Stimulated activated naive CD8-positive, alpha-beta T cell treated with anti-CD3 and anti-CD28 coated beads, Interleukin-15, amount 100 ng/mL, for 72 hours (primary cell): ENCODE measurements at regions not wholly inside any gene's neighbourhood (a gene's known extent, or its start where the extent isn't known, plus 50 kb on each side); places are given as distances from the start of the nearest gene placed in this dataset.

Experiments used
- ATAC-seq: fragments of 150-1000 bp; cut with Tn5 transposase; 2 replicates; pipeline ENCODE4 v1.10.0; 2021; ENCODE audit warnings: mild to moderate bottlenecking, moderate library complexity
- DNase-seq, 2 donors: peaks; one replicate each; pipeline ENCODE4 v3.0.0; 2021 to 2022
- H3K27ac Mint-ChIP-seq, 2 donors: one replicate each; pipeline ENCODE4 v1.8.0; 2022; ENCODE audit warnings: mild to moderate bottlenecking in 2 of 2, mixed read lengths in 2 of 2, moderate library complexity in 2 of 2
- H3K27me3 Mint-ChIP-seq: one replicate; pipeline ENCODE4 v1.8.0; 2022; ENCODE audit warnings: mixed read lengths
- H3K4me1 Mint-ChIP-seq: one replicate; pipeline ENCODE4 v1.8.0; 2022; ENCODE audit warnings: mild to moderate bottlenecking, mixed read lengths
- H3K4me3 Mint-ChIP-seq, 2 donors: one replicate each; pipeline ENCODE4 v1.8.0; 2022; ENCODE audit warnings: mild to moderate bottlenecking in 2 of 2, mixed read lengths in 2 of 2, moderate library complexity in 1 of 2
- H3K9me3 Mint-ChIP-seq, 2 donors: one replicate each; pipeline ENCODE4 v1.8.0; 2022; ENCODE audit warnings: mixed read lengths in 2 of 2

DNA sequence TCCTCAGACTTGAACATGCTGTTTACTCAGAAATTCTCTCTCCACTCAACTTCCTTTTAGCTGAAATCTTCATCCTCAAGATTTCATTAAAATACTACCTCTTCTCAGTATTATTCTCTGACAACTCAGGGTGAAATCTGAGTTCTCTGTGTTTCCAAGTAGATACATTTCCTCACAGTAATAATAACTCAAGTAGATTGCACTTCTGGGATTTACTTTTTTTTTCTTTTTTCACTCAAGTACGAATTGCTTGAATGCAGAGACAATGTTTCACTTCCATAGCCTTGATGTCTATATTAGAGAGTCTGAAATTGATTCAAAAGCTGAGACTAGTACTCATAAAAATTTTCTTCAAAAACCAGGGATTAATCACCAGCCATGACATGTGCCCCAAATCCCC is 166.4 kb downstream of the SLITRK5 start:
- Mint-ChIP-seq H3K27me3 (no peaks in the 10 kb centered on the region), H3K9me3 (no peaks in the 10 kb centered on the region), H3K4me1 (no peaks in the 10 kb centered on the region), H3K27ac (no peak overlapping the region), H3K4me3 (no peak overlapping the region)
- DNase-seq (no peak), ATAC-seq (no peak)

DNA sequence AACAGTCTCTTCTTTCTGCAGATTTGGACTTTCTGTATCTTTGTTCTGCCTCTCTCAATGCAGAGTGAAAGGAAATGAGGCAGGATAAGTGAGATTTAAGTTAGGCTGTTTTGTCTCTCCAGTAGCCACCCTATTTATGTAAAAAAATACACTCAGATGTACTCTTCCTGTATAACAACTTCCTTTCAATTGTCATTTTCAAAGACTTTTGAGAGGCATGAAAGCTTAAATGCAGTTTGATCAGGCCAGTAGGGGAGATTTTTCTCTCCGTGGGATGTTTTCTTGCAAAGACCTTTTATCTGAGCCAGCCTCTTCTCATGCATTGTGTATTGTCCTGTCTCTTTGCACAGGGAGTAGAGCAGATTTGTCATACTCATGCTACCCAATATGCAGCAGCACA is 166.8 kb downstream of the SLITRK5 start:
- Mint-ChIP-seq H3K4me1 (no peaks in the 10 kb centered on the region), H3K4me3 (no peak overlapping the region), H3K27ac (no peak overlapping the region), H3K9me3 (no peaks in the 10 kb centered on the region), H3K27me3 (no peaks in the 10 kb centered on the region)
- no peak for DNase-seq
- ATAC-seq: no peak

- H3K4me3 Mint-ChIP-seq: no peak overlapping the region
- DNase-seq (no peak), ATAC-seq (no peak)
- H3K27ac Mint-ChIP-seq: no peak overlapping the region
- peaks cover 16 to 24% of the 10 kb centered on the region in 2 donors for H3K9me3 Mint-ChIP-seq
- H3K27me3 Mint-ChIP-seq: no peaks in the 10 kb centered on the region
- H3K4me1 Mint-ChIP-seq: no peaks in the 10 kb centered on the region
Observed at GRCh38 chr13:87851410-87851809, 180.2 kb downstream of the SLITRK5 start.

GRCh38 chr13:87855553-87855952 is 184.4 kb downstream of the SLITRK5 start:
- Mint-ChIP-seq H3K27me3 (no peaks in the 10 kb centered on the region), H3K4me3 (no peak overlapping the region), H3K27ac (no peak overlapping the region), H3K9me3 (peaks cover 22 to 30% of the 10 kb centered on the region in 2 donors), H3K4me1 (no peaks in the 10 kb centered on the region)
- DNase-seq: no peak
- ATAC-seq: no peak

GRCh38 chr13:87859261-87859660 is 188.1 kb downstream of the SLITRK5 start:
- Mint-ChIP-seq H3K9me3 (peaks cover 6 to 11% of the 10 kb centered on the region in 2 donors), H3K4me3 (no peak overlapping the region)

DNA sequence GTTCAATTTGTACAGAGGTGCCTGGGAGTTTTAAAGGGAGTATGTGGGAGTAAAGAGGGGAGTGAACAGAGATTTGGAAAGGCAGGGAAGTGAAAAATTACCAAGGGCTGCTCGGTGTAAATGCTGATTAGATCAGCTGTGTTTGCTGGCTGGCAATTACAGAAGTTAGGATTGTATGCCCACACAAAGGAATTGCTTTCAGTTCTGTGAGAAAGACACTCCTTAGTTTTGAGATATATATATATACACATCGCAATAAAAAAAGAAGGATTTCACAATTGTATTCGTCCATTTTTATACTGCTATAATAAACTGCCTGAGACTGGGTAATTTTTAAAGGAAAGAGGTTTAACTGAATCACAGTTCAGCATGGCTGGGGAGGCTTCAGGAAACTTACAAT is 196.3 kb downstream of the SLITRK5 start:
- Mint-ChIP-seq H3K4me3 (no peak overlapping the region), H3K27me3 (no peaks in the 10 kb centered on the region), H3K27ac (no peak overlapping the region), H3K4me1 (no peaks in the 10 kb centered on the region), H3K9me3 (peaks cover 8 to 9% of the 10 kb centered on the region in 2 donors)
- ATAC-seq: no peak
- DNase-seq: no peak

More at GRCh38 chr13:87859261-87859660, 188.1 kb downstream of the SLITRK5 start:
- ATAC-seq (no peak), DNase-seq (no peak)
- Mint-ChIP-seq H3K4me1 (no peaks in the 10 kb centered on the region), H3K27me3 (no peaks in the 10 kb centered on the region), H3K27ac (no peak overlapping the region)

DNA sequence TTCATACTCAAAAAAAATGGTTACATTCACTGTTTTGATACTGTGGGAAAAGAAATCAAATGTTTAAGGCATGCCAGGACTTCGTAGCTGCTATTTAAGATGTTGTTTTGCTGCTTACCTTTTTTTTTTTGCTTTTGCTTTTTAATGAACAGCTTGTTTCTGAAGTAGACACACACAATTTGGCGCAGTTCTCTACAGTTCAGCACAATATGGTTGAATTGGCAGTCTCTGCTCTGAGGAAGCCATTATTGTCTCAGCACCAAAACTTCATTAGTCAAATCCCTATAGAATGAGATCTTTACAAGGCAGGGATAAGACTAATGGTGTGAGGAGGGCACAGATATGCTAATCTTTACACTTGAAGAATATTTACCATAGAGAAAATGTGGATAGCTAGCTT is 197.6 kb downstream of the SLITRK5 start:
- Mint-ChIP-seq H3K27me3 (no peaks in the 10 kb centered on the region), H3K4me3 (no peak overlapping the region), H3K9me3 (peaks cover 5 to 8% of the 10 kb centered on the region in 2 donors), H3K27ac (no peak overlapping the region), H3K4me1 (no peaks in the 10 kb centered on the region)
- DNase-seq (no peak), ATAC-seq (no peak)

DNA sequence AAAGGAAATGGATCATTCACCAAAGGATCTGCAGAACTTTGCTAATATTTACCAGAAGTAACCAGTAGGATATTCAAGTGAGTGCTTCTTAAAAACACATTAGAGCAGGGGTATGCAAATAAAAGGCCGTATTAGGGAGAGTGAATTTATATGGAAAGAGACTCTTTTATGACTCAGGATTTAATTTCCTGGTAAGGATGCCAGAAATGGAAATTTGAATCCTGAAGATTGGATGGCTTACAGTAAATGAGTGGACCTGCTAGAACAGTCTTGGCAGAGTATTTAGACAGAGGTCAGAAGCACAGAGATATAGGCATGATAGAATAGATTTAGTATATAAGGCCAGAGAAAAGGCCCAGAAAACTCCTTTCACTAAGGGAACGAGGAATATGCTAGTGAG is 201.6 kb downstream of the SLITRK5 start:
- no peaks in the 10 kb centered on the region for H3K4me1 Mint-ChIP-seq
- no peak overlapping the region for H3K27ac Mint-ChIP-seq
- H3K4me3 Mint-ChIP-seq: no peak overlapping the region
- no peaks in the 10 kb centered on the region for H3K27me3 Mint-ChIP-seq
- H3K9me3 Mint-ChIP-seq: no peaks in the 10 kb centered on the region
- no peak for DNase-seq
- no peak for ATAC-seq

GRCh38 chr13:87877477-87877876 is 206.3 kb downstream of the SLITRK5 start:
- Mint-ChIP-seq H3K27ac (no peak overlapping the region), H3K4me1 (no peaks in the 10 kb centered on the region)

GRCh38 chr13:87878706-87879105 is 207.5 kb downstream of the SLITRK5 start:
- no peaks in the 10 kb centered on the region for H3K4me1 Mint-ChIP-seq
- no peak overlapping the region for H3K27ac Mint-ChIP-seq
- H3K27me3 Mint-ChIP-seq: no peaks in the 10 kb centered on the region
- ATAC-seq (no peak), DNase-seq (no peak)
- peaks cover 0 to 7% of the 10 kb centered on the region in 2 donors for H3K9me3 Mint-ChIP-seq
- H3K4me3 Mint-ChIP-seq: no peak overlapping the region

More at GRCh38 chr13:87877477-87877876, 206.3 kb downstream of the SLITRK5 start:
- DNase-seq: no peak
- Mint-ChIP-seq H3K27me3 (no peaks in the 10 kb centered on the region), H3K9me3 (peaks cover 0 to 7% of the 10 kb centered on the region in 2 donors), H3K4me3 (no peak overlapping the region)
- no peak for ATAC-seq

DNA sequence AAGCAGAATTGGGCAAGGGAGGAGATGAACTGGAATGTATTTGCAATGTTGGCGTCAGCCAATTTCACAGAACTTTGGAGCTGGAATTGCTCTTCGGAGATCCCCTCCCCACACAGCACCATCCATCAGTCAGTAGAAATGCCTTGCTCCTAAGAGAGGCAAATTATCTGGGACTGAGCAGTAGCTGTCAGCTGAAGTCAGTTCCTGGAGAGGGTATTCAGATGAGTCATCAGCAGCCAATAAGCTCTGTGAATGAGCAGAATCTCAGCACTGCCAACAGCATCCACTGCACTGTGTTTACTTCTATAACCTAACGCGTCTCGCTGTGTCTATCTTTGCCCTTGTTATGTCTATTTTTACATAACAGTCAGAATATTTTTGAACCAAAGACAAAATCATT is 213.7 kb downstream of the SLITRK5 start:
- H3K27me3 Mint-ChIP-seq: no peaks in the 10 kb centered on the region
- H3K27ac Mint-ChIP-seq: no peak overlapping the region
- no peak overlapping the region for H3K4me3 Mint-ChIP-seq
- ATAC-seq (no peak), DNase-seq (no peak)
- peaks cover 0 to 6% of the 10 kb centered on the region in 2 donors for H3K9me3 Mint-ChIP-seq
- H3K4me1 Mint-ChIP-seq: no peaks in the 10 kb centered on the region

DNA sequence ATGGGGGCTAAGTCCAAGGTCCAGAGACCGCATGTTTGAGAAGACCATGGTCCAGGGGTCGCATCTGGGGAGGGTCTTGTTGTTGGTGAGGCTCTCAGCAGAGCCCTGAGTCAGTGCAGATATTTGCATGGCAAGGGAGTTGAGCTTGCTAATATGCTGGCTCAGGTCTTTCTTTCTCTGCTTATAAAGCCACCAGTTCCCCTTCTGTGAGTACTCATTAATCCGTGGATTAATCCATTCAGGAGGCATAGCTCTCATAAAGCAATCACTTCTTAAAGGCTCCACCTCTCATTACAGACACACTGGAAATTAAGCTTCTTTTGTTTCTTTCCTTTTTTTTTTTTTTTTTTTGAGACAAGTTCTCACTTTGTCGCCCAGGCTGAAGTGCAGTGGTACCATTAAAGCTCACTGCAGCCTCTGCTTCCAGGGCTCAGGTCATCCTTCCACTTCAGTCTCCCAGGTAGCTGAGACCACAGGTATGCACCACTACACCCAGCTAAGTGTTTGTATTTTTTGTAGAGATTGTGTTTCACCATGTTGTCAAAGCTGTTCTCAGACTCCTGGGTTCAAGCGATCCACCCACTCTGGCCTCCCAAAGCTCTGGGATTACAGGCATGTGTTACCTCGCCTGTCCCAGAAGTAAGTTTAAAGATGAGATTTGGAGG is 216.4 kb downstream of the SLITRK5 start:
- DNase-seq (no peak), ATAC-seq (no peak)
- Mint-ChIP-seq H3K27me3 (no peaks in the 10 kb centered on the region), H3K9me3 (peaks cover 0 to 7% of the 10 kb centered on the region in 2 donors), H3K4me3 (no peak overlapping the region), H3K27ac (no peak overlapping the region), H3K4me1 (no peaks in the 10 kb centered on the region)

- peaks cover 0 to 7% of the 10 kb centered on the region in 2 donors for H3K9me3 Mint-ChIP-seq
- no peaks in the 10 kb centered on the region for H3K27me3 Mint-ChIP-seq
- ATAC-seq (no peak), DNase-seq (no peak)
- no peaks in the 10 kb centered on the region for H3K4me1 Mint-ChIP-seq
- no peak overlapping the region for H3K27ac Mint-ChIP-seq
- H3K4me3 Mint-ChIP-seq: no peak overlapping the region
Observed at GRCh38 chr13:87889254-87889653, 218.1 kb downstream of the SLITRK5 start.

GRCh38 chr13:87893186-87893585 is 222.0 kb downstream of the SLITRK5 start:
- Mint-ChIP-seq H3K9me3 (peaks cover 0 to 7% of the 10 kb centered on the region in 2 donors), H3K4me1 (no peaks in the 10 kb centered on the region), H3K4me3 (no peak overlapping the region), H3K27me3 (no peaks in the 10 kb centered on the region), H3K27ac (no peak overlapping the region)
- no peak for ATAC-seq
- DNase-seq: no peak

DNA sequence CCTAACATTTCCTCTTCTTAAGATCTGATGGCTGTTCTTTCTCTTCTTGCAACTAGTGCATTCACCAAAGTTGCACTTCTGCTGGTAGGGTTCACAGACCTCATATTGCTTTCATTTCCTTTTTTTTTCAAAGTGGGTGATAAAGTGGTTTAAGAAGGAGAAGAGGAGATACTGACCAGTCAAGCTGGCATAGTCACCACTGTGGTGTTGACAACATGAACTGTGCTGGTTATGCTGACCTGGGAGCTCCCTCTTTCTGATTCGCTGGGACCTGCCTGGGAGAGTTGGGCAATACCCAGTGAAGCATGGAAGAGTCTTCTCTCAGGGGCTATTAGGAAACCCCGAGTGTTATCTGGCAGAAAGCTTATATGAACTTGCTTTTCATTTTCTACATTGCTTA is 222.9 kb downstream of the SLITRK5 start:
- ATAC-seq (no peak), DNase-seq (no peak)
- Mint-ChIP-seq H3K9me3 (peaks cover 0 to 7% of the 10 kb centered on the region in 2 donors), H3K4me3 (no peak overlapping the region), H3K27ac (no peak overlapping the region), H3K27me3 (no peaks in the 10 kb centered on the region), H3K4me1 (no peaks in the 10 kb centered on the region)

DNA sequence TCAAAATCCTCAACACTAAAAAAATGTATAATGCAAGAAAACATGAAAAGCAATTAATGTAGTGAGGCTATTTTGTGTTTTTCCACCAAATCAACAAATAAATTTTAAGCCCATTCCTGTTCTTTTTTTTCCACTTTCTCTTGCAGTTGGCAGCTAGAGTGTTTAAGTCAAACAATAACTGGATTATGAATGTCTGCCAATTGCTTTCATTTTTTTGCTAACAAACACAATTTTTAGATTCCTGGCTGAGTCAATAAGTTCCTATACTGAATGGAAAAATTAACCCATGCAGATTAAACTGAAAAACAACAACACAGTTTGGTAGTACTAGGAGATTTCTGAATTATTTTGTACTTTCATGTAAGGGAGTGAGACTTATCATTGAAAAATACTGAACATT is 232.4 kb downstream of the SLITRK5 start:
- ATAC-seq (no peak), DNase-seq (no peak)
- peaks cover 6 to 9% of the 10 kb centered on the region in 2 donors for H3K9me3 Mint-ChIP-seq
- H3K4me3 Mint-ChIP-seq: no peak overlapping the region
- no peak overlapping the region for H3K27ac Mint-ChIP-seq
- no peaks in the 10 kb centered on the region for H3K4me1 Mint-ChIP-seq
- H3K27me3 Mint-ChIP-seq: no peaks in the 10 kb centered on the region

GRCh38 chr13:87906411-87906810 is 235.2 kb downstream of the SLITRK5 start:
- ATAC-seq (no peak), DNase-seq (no peak)
- Mint-ChIP-seq H3K4me1 (no peaks in the 10 kb centered on the region), H3K27me3 (no peaks in the 10 kb centered on the region), H3K9me3 (peaks cover 5 to 13% of the 10 kb centered on the region in 2 donors), H3K4me3 (no peak overlapping the region), H3K27ac (no peak overlapping the region)
